ENCODE measurements at regions not wholly inside any gene's neighbourhood (a gene's known extent, or its start where the extent isn't known, plus 50 kb on each side); places are given as distances from the start of the nearest gene placed in this dataset.

DNA sequence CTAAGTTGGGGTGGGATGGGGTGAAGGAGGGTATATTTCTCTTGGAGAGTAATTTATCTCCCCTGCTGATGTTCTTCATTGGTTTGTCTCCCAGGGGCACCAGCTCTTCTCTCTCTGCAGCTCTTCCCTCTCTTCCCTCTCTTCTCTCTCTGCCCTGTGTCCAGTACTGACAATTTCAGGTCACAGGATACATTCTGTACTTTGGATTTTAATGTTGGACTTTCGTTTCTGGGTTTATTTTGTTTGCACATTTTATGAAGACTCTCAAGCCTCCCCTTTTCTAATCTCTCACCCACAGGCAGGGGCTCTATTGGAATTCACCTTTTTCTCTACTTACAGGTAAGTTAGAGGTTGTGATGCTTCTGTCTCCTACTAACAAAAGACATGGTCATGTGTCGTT, 165.5 kb downstream of the CPEB2 start:
- TF ChIP-seq, protein P1, sequence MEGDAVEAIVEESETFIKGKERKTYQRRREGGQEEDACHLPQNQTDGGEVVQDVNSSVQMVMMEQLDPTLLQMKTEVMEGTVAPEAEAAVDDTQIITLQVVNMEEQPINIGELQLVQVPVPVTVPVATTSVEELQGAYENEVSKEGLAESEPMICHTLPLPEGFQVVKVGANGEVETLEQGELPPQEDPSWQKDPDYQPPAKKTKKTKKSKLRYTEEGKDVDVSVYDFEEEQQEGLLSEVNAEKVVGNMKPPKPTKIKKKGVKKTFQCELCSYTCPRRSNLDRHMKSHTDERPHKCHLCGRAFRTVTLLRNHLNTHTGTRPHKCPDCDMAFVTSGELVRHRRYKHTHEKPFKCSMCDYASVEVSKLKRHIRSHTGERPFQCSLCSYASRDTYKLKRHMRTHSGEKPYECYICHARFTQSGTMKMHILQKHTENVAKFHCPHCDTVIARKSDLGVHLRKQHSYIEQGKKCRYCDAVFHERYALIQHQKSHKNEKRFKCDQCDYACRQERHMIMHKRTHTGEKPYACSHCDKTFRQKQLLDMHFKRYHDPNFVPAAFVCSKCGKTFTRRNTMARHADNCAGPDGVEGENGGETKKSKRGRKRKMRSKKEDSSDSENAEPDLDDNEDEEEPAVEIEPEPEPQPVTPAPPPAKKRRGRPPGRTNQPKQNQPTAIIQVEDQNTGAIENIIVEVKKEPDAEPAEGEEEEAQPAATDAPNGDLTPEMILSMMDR (IDR thresholded peaks at IDR 0.05 in 8 of 11, conservative IDR thresholded peaks at IDR 0.05 in 3 of 11) = no peak
- TF ChIP-seq POLR2A (IDR thresholded peaks at IDR 0.05) = no peak
